ENCODE measurements at regions not wholly inside any gene's neighbourhood (a gene's known extent, or its start where the extent isn't known, plus 50 kb on each side); places are given as distances from the start of the nearest gene placed in this dataset.

DNA sequence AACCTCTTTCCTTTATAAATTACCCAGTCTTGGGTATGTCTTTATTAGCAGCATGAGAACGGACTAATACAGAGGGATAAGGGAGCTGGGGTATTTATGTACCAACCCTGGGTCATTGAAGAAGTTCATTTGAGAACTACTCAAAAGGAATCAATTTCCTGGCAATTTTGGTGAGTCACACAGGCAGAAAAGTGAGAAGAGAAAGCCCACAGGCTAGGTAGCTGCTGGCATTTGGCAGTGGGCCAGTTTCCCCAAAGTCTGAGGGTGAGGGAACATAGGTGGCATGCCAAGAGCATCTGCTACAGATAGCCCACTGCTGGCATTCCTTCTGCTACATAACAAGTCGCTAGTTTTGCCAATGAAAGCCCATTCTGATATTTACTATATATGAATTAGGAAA, 411.2 kb downstream of the MID1IP1 start:
- TF ChIP-seq, protein P1, sequence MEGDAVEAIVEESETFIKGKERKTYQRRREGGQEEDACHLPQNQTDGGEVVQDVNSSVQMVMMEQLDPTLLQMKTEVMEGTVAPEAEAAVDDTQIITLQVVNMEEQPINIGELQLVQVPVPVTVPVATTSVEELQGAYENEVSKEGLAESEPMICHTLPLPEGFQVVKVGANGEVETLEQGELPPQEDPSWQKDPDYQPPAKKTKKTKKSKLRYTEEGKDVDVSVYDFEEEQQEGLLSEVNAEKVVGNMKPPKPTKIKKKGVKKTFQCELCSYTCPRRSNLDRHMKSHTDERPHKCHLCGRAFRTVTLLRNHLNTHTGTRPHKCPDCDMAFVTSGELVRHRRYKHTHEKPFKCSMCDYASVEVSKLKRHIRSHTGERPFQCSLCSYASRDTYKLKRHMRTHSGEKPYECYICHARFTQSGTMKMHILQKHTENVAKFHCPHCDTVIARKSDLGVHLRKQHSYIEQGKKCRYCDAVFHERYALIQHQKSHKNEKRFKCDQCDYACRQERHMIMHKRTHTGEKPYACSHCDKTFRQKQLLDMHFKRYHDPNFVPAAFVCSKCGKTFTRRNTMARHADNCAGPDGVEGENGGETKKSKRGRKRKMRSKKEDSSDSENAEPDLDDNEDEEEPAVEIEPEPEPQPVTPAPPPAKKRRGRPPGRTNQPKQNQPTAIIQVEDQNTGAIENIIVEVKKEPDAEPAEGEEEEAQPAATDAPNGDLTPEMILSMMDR (IDR thresholded peaks at IDR 0.05): no peak
- no peak for TF ChIP-seq POLR2A (IDR thresholded peaks at IDR 0.05)

Data from uterus (tissue), 2 donors.